ENCODE measurements at regions not wholly inside any gene's neighbourhood (a gene's known extent, or its start where the extent isn't known, plus 50 kb on each side); places are given as distances from the start of the nearest gene placed in this dataset.

DNA sequence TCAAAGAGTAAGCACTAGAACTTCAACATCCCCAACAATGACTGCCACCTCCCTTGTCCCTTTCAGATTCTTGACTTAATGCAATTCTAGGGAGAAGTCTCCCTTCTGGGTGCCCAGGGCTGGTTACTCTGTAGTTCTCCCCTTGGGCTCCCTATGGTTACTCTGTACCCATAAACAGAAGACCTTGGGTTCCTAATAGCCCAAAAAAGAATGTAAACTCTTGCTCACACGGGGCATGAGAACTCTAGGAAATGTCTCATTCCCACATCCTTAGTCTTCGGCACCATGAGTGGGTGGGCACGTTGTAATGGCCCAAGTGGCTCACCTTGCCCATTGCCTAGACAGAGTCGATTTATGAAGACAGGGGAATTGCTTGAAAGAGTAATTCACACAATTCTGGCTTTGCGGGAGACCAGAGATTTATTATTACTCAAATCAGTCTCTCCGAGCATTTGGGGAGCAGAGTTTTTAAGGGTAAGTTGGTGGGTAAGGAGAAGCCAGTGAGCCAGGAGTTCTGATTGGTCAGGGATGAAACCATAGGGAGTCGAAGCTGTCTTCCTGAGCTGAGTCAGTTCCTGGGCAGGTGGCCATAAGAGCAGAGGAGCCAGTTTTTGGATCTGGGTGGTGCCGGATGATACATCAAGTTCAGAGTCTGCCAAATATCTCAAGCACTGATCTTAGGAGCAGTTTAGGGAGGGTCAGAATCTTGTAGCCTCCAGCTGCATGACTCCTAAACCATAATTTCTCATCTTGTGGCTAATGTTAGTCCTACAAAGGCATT lies 61.2 kb upstream of the SIRPG start:
- no peaks in the 10 kb centered on the region for H3K9me3 ChIP-seq
- no peak for TF ChIP-seq POLR2AphosphoS5 (IDR thresholded peaks at IDR 0.05)
- TF ChIP-seq POLR2A (IDR thresholded peaks at IDR 0.05), result no peak
- TF ChIP-seq CTCF (IDR thresholded peaks at IDR 0.05), result no peak
- intact Hi-C loops (cut with DNase I; ENCODE audit: low total_unique reads), result no loop called here
- no peak for DNase-seq (ENCODE audit: low spot score in 2 of 2)
- no peak overlapping the region for H3K4me3 ChIP-seq
- no peak overlapping the region for H3K27ac ChIP-seq
- no peaks in the 10 kb centered on the region for H3K4me1 ChIP-seq
- H3K36me3 ChIP-seq, result no peaks in the 10 kb centered on the region
- no peaks in the 10 kb centered on the region for H3K27me3 ChIP-seq

- Histone ChIP-seq H3K4me1 (no peaks in the 10 kb centered on the region), H3K9me3 (peaks cover 0 to 10% of the 10 kb centered on the region in 2 donors), H3K36me3 (no peaks in the 10 kb centered on the region), H3K4me3 (no peak overlapping the region), H3K27ac (no peak overlapping the region), H3K27me3 (no peaks in the 10 kb centered on the region)
- DNase-seq (ENCODE audit: low spot score in 2 of 2), result no peak
- intact Hi-C loops (cut with DNase I; ENCODE audit: low total_unique reads), result no loop called here
- TF ChIP-seq CTCF (IDR thresholded peaks at IDR 0.05) (no peak), POLR2AphosphoS5 (IDR thresholded peaks at IDR 0.05) (no peak), POLR2A (IDR thresholded peaks at IDR 0.05) (no peak)
Observed at GRCh38 chr20:1712634-1713624, 55.4 kb upstream of the SIRPG start.

DNA sequence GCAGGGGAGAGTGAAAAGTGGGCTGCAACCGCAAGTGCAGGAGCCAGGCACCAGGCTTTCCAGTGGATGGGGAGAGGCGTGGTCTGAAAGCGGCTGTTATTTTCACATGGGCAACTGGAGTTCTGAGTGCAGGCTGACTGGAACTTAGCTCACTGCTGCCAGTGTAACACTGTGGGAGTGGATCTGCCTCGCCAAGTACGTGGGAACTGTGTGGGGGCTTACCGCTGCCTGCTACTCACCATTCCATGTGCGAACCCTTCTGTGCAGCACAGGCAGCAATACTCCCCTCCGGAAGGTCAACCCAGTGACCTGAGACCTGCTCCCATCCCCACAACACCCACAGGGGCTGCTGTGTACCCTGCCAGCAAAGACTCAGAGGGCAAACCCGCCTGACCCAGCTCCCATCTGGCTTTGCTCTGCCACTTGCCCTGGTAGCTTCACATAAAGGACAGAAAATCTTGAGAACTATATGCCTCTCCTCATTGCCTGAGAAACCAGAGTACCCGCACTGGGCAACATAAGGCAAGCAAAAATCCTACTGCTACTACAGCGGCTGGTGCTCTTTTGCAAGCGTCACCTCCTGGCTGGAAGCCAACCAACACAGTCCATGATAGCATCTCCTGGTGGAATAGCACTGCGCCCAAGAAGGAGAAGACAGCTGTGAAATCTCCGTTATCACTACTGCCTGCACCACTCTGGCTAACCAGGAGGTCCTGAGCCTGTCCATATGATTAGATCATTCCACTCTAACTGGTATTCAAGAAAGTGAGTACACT lies 54.4 kb upstream of the SIRPG start:
- DNase-seq (ENCODE audit: low spot score in 2 of 2), result no peak
- no peaks in the 10 kb centered on the region for H3K27me3 ChIP-seq
- no peak overlapping the region for H3K4me3 ChIP-seq
- TF ChIP-seq POLR2A (IDR thresholded peaks at IDR 0.05) (no peak), POLR2AphosphoS5 (IDR thresholded peaks at IDR 0.05) (no peak), CTCF (IDR thresholded peaks at IDR 0.05) (no peak)
- peaks cover 0 to 10% of the 10 kb centered on the region in 2 donors for H3K9me3 ChIP-seq
- H3K36me3 ChIP-seq, result no peaks in the 10 kb centered on the region
- intact Hi-C loops (cut with DNase I; ENCODE audit: low total_unique reads), result no loop called here
- no peaks in the 10 kb centered on the region for H3K4me1 ChIP-seq
- H3K27ac ChIP-seq, result no peak overlapping the region

DNA sequence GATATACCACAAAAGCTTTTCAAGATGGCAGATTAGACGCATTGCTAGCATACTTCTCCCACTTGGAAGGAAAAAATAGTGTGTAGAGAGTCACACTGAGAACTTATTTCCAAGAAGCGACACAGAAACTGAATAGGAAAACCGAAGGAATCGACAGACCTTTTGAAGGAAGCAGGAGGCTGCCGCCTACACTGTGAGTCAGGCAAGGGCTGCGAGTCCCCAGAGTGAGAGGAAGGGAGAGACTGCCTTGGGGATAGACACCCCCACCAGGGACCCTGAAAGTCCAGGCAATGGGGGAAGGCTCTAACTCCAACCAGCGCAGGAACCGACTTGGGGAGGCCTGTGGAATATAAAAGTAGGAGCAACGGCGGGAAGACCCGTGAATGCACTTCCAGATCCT lies 53.7 kb upstream of the SIRPG start:
- H3K27ac ChIP-seq, result no peak overlapping the region
- DNase-seq (ENCODE audit: low spot score in 2 of 2), result no peak
- peaks cover 0 to 10% of the 10 kb centered on the region in 2 donors for H3K9me3 ChIP-seq
- TF ChIP-seq CTCF (IDR thresholded peaks at IDR 0.05), result no peak
- no peak for TF ChIP-seq POLR2A (IDR thresholded peaks at IDR 0.05)
- no peak for TF ChIP-seq POLR2AphosphoS5 (IDR thresholded peaks at IDR 0.05)
- no peaks in the 10 kb centered on the region for H3K36me3 ChIP-seq
- intact Hi-C loops (cut with DNase I; ENCODE audit: low total_unique reads), result no loop called here
- H3K4me1 ChIP-seq, result no peaks in the 10 kb centered on the region
- no peak overlapping the region for H3K4me3 ChIP-seq
- no peaks in the 10 kb centered on the region for H3K27me3 ChIP-seq
